Liver (tissue), 8 donors: ENCODE measurements at regions not wholly inside any gene's neighbourhood (a gene's known extent, or its start where the extent isn't known, plus 50 kb on each side); places are given as distances from the start of the nearest gene placed in this dataset.

Experiments used
- DNase-seq: peaks from one replicate; pipeline ENCODE4 v3.0.0-alpha.2; 2017; ENCODE audit warnings: low spot score
- H3K27ac ChIP-seq, 2 donors: one replicate each; pipeline ENCODE4 v1.7.0; 2013; ENCODE audit warnings: inconsistent platforms in 2 of 2, low read length in 2 of 2, control low read depth in 1 of 2, low read depth in 1 of 2, mild to moderate bottlenecking in 1 of 2
- H3K27me3 ChIP-seq, 4 donors: one replicate each; pipeline versions ENCODE4 v1.6.1 to v1.7.0; 2013; ENCODE audit warnings: low read length in 3 of 4, inconsistent platforms in 1 of 4, mild to moderate bottlenecking in 1 of 4, moderate library complexity in 1 of 4; ENCODE audit not compliant: control insufficient read depth in 4 of 4, insufficient read depth in 4 of 4
- H3K36me3 ChIP-seq, 4 donors: one replicate each; pipeline versions ENCODE4 v1.6.1 to v1.7.0; 2013; ENCODE audit warnings: low read length in 3 of 4, mild to moderate bottlenecking in 3 of 4, low read depth in 1 of 4, moderate library complexity in 1 of 4; ENCODE audit not compliant: control insufficient read depth in 4 of 4, insufficient read depth in 3 of 4
- H3K4me1 ChIP-seq, 4 donors: one replicate each; pipeline versions ENCODE4 v1.6.1 to v1.7.0; 2013; ENCODE audit warnings: low read length in 3 of 4, mild to moderate bottlenecking in 3 of 4, moderate library complexity in 1 of 4; ENCODE audit not compliant: control insufficient read depth in 4 of 4, insufficient read depth in 4 of 4
- H3K4me3 ChIP-seq, 3 donors: one replicate each; pipeline versions ENCODE4 v1.6.1 to v1.7.0; 2013; ENCODE audit warnings: low read length in 3 of 3, control low read depth in 1 of 3, low read depth in 1 of 3, mild to moderate bottlenecking in 1 of 3
- H3K9ac ChIP-seq, 2 donors: one replicate each; pipeline ENCODE4 v1.7.0; 2013; ENCODE audit warnings: low read length in 2 of 2, mild to moderate bottlenecking in 2 of 2, moderate library complexity in 2 of 2, control low read depth in 1 of 2, low read depth in 1 of 2
- H3K9me3 ChIP-seq, 4 donors: one replicate each; pipeline versions ENCODE4 v1.6.1 to v1.7.0; 2013; ENCODE audit warnings: low read length in 3 of 4; ENCODE audit not compliant: control insufficient read depth in 4 of 4
- ATF3 ChIP-seq: IDR thresholded peaks from 2 replicates; pipeline ENCODE4 v1.6.1; 2016; ENCODE audit warnings: antibody characterized with exemption
- CTCF ChIP-seq: fragments of 150-350 bp; IDR thresholded peaks from 2 replicates; pipeline ENCODE4 v1.5.1; 2017; ENCODE audit warnings: improper control_type of control experiment, low read depth, low read length; ENCODE audit not compliant: missing input control
- EGR1 ChIP-seq, 2 donors: IDR thresholded peaks; 2 replicates each; pipeline ENCODE4 v1.6.1; 2016 to 2018; ENCODE audit warnings: antibody characterized with exemption in 2 of 2, low read depth in 2 of 2
- FOXA1 ChIP-seq: IDR thresholded peaks from 2 replicates; pipeline ENCODE4 v1.6.1; 2016; ENCODE audit warnings: antibody characterized with exemption
- FOXA2 ChIP-seq: IDR thresholded peaks from 2 replicates; pipeline ENCODE4 v1.6.1; 2016; ENCODE audit warnings: antibody characterized with exemption
- GABPA ChIP-seq, 2 donors: IDR thresholded peaks in 1 of 2; conservative IDR thresholded peaks in 1 of 2; 2 replicates each; pipeline ENCODE4 v1.6.1; 2016; ENCODE audit warnings: antibody characterized with exemption in 2 of 2, mild to moderate bottlenecking in 1 of 2, moderate library complexity in 1 of 2
- HNF4A ChIP-seq, 2 donors: conservative IDR thresholded peaks; 2 replicates each; pipeline ENCODE4 v1.6.1; 2016; ENCODE audit warnings: antibody characterized with exemption in 2 of 2, mild to moderate bottlenecking in 2 of 2
- HNF4G ChIP-seq: IDR thresholded peaks from 2 replicates; pipeline ENCODE4 v1.6.1; 2016; ENCODE audit warnings: antibody characterized with exemption
- JUND ChIP-seq, 2 donors: IDR thresholded peaks; 2 replicates each; pipeline ENCODE4 v1.6.1; 2016; ENCODE audit warnings: antibody characterized with exemption in 2 of 2
- MAX ChIP-seq: IDR thresholded peaks from 2 replicates; pipeline ENCODE4 v1.6.1; 2016; ENCODE audit warnings: antibody characterized with exemption
- NR2F2 ChIP-seq: IDR thresholded peaks from 2 replicates; pipeline ENCODE4 v1.6.1; 2016; ENCODE audit warnings: antibody characterized with exemption
- RAD21 ChIP-seq, 2 donors: IDR thresholded peaks; 2 replicates each; pipeline ENCODE4 v1.6.1; 2016; ENCODE audit warnings: antibody characterized with exemption in 2 of 2, mild to moderate bottlenecking in 2 of 2
- REST ChIP-seq: IDR thresholded peaks from 2 replicates; pipeline ENCODE4 v1.6.1; 2016; ENCODE audit warnings: antibody characterized with exemption, mild to moderate bottlenecking
- RXRA ChIP-seq, 2 donors: IDR thresholded peaks; 2 replicates each; pipeline ENCODE4 v1.6.1; 2017 to 2018; ENCODE audit warnings: antibody characterized with exemption in 2 of 2, mild to moderate bottlenecking in 1 of 2
- SP1 ChIP-seq: IDR thresholded peaks from 2 replicates; pipeline ENCODE4 v1.6.1; 2018; ENCODE audit warnings: antibody characterized with exemption, mild to moderate bottlenecking
- TAF1 ChIP-seq: conservative IDR thresholded peaks from 2 replicates; pipeline ENCODE4 v1.6.1; 2016; ENCODE audit warnings: antibody characterized with exemption, mild to moderate bottlenecking
- YY1 ChIP-seq: IDR thresholded peaks from 2 replicates; pipeline ENCODE4 v1.6.1; 2016; ENCODE audit warnings: antibody characterized with exemption, mild to moderate bottlenecking
- ZBTB33 ChIP-seq: IDR thresholded peaks from 2 replicates; pipeline ENCODE4 v1.6.1; 2016; ENCODE audit warnings: antibody characterized with exemption
- WGBS: extraction: QIAGEN DNeasy Blood & Tissue Kit; methylation state at CpG from one replicate; pipeline ENCODE4 v1.1.7; 2013; 5-methylcytosine and 5-hydroxymethylcytosine counted together
- donor health status: healthy.
- donor health status: healthy.
- donor health status: healthy.
- donor health status: healthy.
- donor health status: healthy.

GRCh38 chr12:46507766-46508165 is 135.2 kb upstream of the SLC38A2 start:
- DNase-seq: no peak
- TF ChIP-seq HNF4G (no peak), ATF3 (no peak), GABPA (IDR thresholded peaks at IDR 0.05 in 1 of 2, conservative IDR thresholded peaks at IDR 0.05 in 1 of 2) (no peak), NR2F2 (no peak), RAD21 (IDR thresholded peaks at IDR 0.05) (no peak), ZBTB33 (no peak), SP1 (no peak), FOXA2 (no peak), HNF4A (conservative IDR thresholded peaks at IDR 0.05) (no peak), RXRA (IDR thresholded peaks at IDR 0.05) (no peak), EGR1 (IDR thresholded peaks at IDR 0.05; ENCODE audit: low read depth in 2 of 2) (no peak), JUND (IDR thresholded peaks at IDR 0.05) (no peak), FOXA1 (no peak), YY1 (no peak), REST (no peak)
- no peaks in the 10 kb centered on the region for H3K27me3 ChIP-seq
- H3K9me3 ChIP-seq: peaks cover 0 to 3% (median 0%) of the 10 kb centered on the region in 4 donors
- no peak overlapping the region for H3K4me3 ChIP-seq
- no peak overlapping the region for H3K9ac ChIP-seq
- H3K4me1 ChIP-seq: no peaks in the 10 kb centered on the region
- no peak overlapping the region for H3K27ac ChIP-seq
- no peaks in the 10 kb centered on the region for H3K36me3 ChIP-seq

GRCh38 chr12:46506961-46507360 is 134.4 kb upstream of the SLC38A2 start:
- H3K4me1 ChIP-seq: no peaks in the 10 kb centered on the region
- peaks cover 0 to 3% (median 0%) of the 10 kb centered on the region in 4 donors for H3K9me3 ChIP-seq
- no peak for TF ChIP-seq HNF4A (conservative IDR thresholded peaks at IDR 0.05)
- no peak for TF ChIP-seq SP1
- TF ChIP-seq MAX: no peak
- TF ChIP-seq EGR1 (IDR thresholded peaks at IDR 0.05; ENCODE audit: low read depth in 2 of 2): no peak
- TF ChIP-seq CTCF: no peak
- no peak for TF ChIP-seq REST
- no peak for TF ChIP-seq ATF3
- TF ChIP-seq TAF1: no peak
- no peak for TF ChIP-seq ZBTB33
- no peak for TF ChIP-seq JUND (IDR thresholded peaks at IDR 0.05)
- H3K27me3 ChIP-seq: no peaks in the 10 kb centered on the region
- DNase-seq: no peak
- H3K36me3 ChIP-seq: no peaks in the 10 kb centered on the region
- H3K27ac ChIP-seq: no peak overlapping the region
- no peak overlapping the region for H3K4me3 ChIP-seq
- 91% methylated on average over 1 of the region's 1 CpG for WGBS
- H3K9ac ChIP-seq: no peak overlapping the region
